Mucosa of descending colon (tissue), 3 donors: ENCODE measurements at regions not wholly inside any gene's neighbourhood (a gene's known extent, or its start where the extent isn't known, plus 50 kb on each side); places are given as distances from the start of the nearest gene placed in this dataset.

ENCODE experiments used
- ATAC-seq: fragments of 200-7000 bp; cut with Tn5 transposase; one replicate; pipeline ENCODE4 v1.9.1; 2020; ENCODE audit warnings: mild to moderate bottlenecking, moderate library complexity
- DNase-seq, 3 donors: peaks; one replicate each; pipeline ENCODE4 v3.0.0-alpha.2; 2020
- H3K36me3 ChIP-seq: fragments of 200-600 bp; one replicate; pipeline ENCODE4 v1.8.0; 2021; ENCODE audit warnings: low read depth, mild to moderate bottlenecking
- H3K4me1 ChIP-seq: fragments of 200-600 bp; one replicate; pipeline ENCODE4 v1.8.0; 2021; ENCODE audit warnings: low read depth, mild to moderate bottlenecking
- H3K4me3 ChIP-seq: fragments of 200-600 bp; one replicate; pipeline ENCODE4 v1.8.0; 2021; ENCODE audit warnings: mild to moderate bottlenecking
- H3K9me3 ChIP-seq: fragments of 200-600 bp; one replicate; pipeline ENCODE4 v1.8.0; 2021; ENCODE audit warnings: mild to moderate bottlenecking
- CTCF ChIP-seq: fragments of 200-600 bp; IDR thresholded peaks from one replicate; pipeline ENCODE4 v1.8.0; 2022; ENCODE audit warnings: antibody characterized with exemption, mild to moderate bottlenecking
- intact Hi-C, 2 donors: fragments of 100-400 bp; cut with DNase I in 1 of 2; cut with micrococcal nuclease in 1 of 2; formaldehyde crosslinking; loops; one replicate each; pipeline versions ENCODE4 v1.11.0 to v1.11.1; 2022; cut with DNase I, micrococcal nuclease
- donor health status: DM: no; HTN: no; CAD: no; lungs with moderate emphysema.
- donor health status: DM: no; HTN: no; CAD: no.
- donor health status: DM: no; HTN: yes; CAD: no.

- no peaks in the 10 kb centered on the region for H3K9me3 ChIP-seq
- no peak for TF ChIP-seq CTCF
- H3K36me3 ChIP-seq: no peaks in the 10 kb centered on the region
- intact Hi-C loops: no loop called here
- no peak for DNase-seq
- ATAC-seq: no peak
- no peaks in the 10 kb centered on the region for H3K4me1 ChIP-seq
- no peak overlapping the region for H3K4me3 ChIP-seq
These were observed 110.6 kb upstream of the PNPLA4 start for GRCh38 chrX:8037593-8038348.

- no peaks in the 10 kb centered on the region for H3K4me1 ChIP-seq
- no peaks in the 10 kb centered on the region for H3K9me3 ChIP-seq
- intact Hi-C loops: no loop called here
- TF ChIP-seq CTCF: no peak
- no peak overlapping the region for H3K4me3 ChIP-seq
- DNase-seq (no peak), ATAC-seq (no peak)
- no peaks in the 10 kb centered on the region for H3K36me3 ChIP-seq
These were observed 109.7 kb upstream of the PNPLA4 start for GRCh38 chrX:8036914-8037313.

- no peak for TF ChIP-seq CTCF
- intact Hi-C loops: no loop called here
- DNase-seq (no peak), ATAC-seq (no peak)
- Histone ChIP-seq H3K36me3 (no peaks in the 10 kb centered on the region), H3K4me1 (no peaks in the 10 kb centered on the region), H3K4me3 (no peak overlapping the region), H3K9me3 (no peaks in the 10 kb centered on the region)
These were observed 106.8 kb upstream of the PNPLA4 start for GRCh38 chrX:8034058-8034457.

- no peak for ATAC-seq
- DNase-seq: no peak
- TF ChIP-seq CTCF: no peak
- Histone ChIP-seq H3K4me3 (no peak overlapping the region), H3K4me1 (no peaks in the 10 kb centered on the region), H3K36me3 (no peaks in the 10 kb centered on the region), H3K9me3 (no peaks in the 10 kb centered on the region)
- intact Hi-C loops: no loop called here
These were observed 106.0 kb upstream of the PNPLA4 start for GRCh38 chrX:8033175-8033574.

GRCh38 chrX:8030361-8030760 is 103.1 kb upstream of the PNPLA4 start:
- no peak overlapping the region for H3K4me3 ChIP-seq
- no peaks in the 10 kb centered on the region for H3K4me1 ChIP-seq
- TF ChIP-seq CTCF: no peak
- ATAC-seq: peak; percentile 80
- no peaks in the 10 kb centered on the region for H3K9me3 ChIP-seq
- no peak for DNase-seq
- intact Hi-C loops: no loop called here
- H3K36me3 ChIP-seq: no peaks in the 10 kb centered on the region

GRCh38 chrX:8027827-8028226 is 100.6 kb upstream of the PNPLA4 start:
- Histone ChIP-seq H3K9me3 (no peaks in the 10 kb centered on the region), H3K4me1 (no peaks in the 10 kb centered on the region), H3K36me3 (no peaks in the 10 kb centered on the region), H3K4me3 (no peak overlapping the region)
- DNase-seq (no peak), ATAC-seq (no peak)
- TF ChIP-seq CTCF: no peak
- intact Hi-C loops: no loop called here
